ENCODE measurements at regions not wholly inside any gene's neighbourhood (a gene's known extent, or its start where the extent isn't known, plus 50 kb on each side); places are given as distances from the start of the nearest gene placed in this dataset.

DNA sequence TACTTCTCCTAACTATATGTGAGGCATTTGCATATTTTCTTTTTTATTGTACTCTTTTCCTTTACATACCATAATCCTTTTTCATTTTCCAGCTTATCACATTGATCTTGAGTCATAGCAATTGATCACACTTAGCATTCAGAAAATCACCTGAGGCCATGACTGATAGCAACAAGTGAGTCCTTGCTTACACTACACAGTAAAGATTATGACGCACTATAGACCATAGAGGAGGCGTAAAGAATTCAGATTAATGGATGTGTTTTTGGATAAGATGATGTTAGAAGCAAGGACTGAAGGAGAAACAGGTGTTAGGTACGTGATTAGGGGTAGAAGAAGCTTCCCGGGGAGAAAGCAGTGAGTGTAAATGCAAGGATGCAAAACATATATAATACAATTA is 637.7 kb downstream of the ETNK1 start:
- Histone ChIP-seq H3K36me3 (ENCODE audit: control insufficient read depth in 2 of 2, insufficient read depth in 2 of 2, low read length in 1 of 2) (no peaks in the 10 kb centered on the region), H3K9ac (ENCODE audit: control insufficient read depth, insufficient read depth, low read length) (no peak overlapping the region), H3K4me3 (no peak overlapping the region), H3K9me3 (replicated peaks; ENCODE audit: control insufficient read depth, insufficient read depth, low read length) (no peaks in the 10 kb centered on the region), H3K27me3 (replicated peaks in 1 of 2; ENCODE audit: control insufficient read depth in 2 of 2, insufficient read depth in 2 of 2, low read length in 1 of 2) (no peaks in the 10 kb centered on the region), H3K27ac (ENCODE audit: control insufficient read depth, insufficient read depth) (no peak overlapping the region), H3K79me2 (ENCODE audit: control insufficient read depth, insufficient read depth, low read length) (no peaks in the 10 kb centered on the region), H3K4me1 (ENCODE audit: control insufficient read depth, insufficient read depth, low read length) (no peaks in the 10 kb centered on the region), H3K4me2 (ENCODE audit: control insufficient read depth, insufficient read depth) (no peak overlapping the region), H4K20me1 (ENCODE audit: control insufficient read depth, insufficient read depth) (no peaks in the 10 kb centered on the region), H2AFZ (ENCODE audit: control insufficient read depth, low read depth, low read length) (no peak overlapping the region)
- intact Hi-C loops (cut with micrococcal nuclease; ENCODE audit: unreplicated experiment), result no loop called here
- no peak for TF ChIP-seq BHLHE40 (IDR thresholded peaks at IDR 0.05; ENCODE audit: borderline replicate concordance in 1 of 2, low read depth in 2 of 2, low read length in 1 of 2)
- TF ChIP-seq SMARCA5 (IDR thresholded peaks at IDR 0.05), result no peak
- no peak for TF ChIP-seq SMAD1 (IDR thresholded peaks at IDR 0.05; ENCODE audit: low read depth, partially characterized antibody)
- TF ChIP-seq BRCA1 (IDR thresholded peaks at IDR 0.05; ENCODE audit: low read depth, low read length), result no peak
- TF ChIP-seq EGR1 (IDR thresholded peaks at IDR 0.05; ENCODE audit: borderline replicate concordance in 1 of 2, low read depth in 2 of 2, low read length in 2 of 2), result no peak
- TF ChIP-seq, protein P1, sequence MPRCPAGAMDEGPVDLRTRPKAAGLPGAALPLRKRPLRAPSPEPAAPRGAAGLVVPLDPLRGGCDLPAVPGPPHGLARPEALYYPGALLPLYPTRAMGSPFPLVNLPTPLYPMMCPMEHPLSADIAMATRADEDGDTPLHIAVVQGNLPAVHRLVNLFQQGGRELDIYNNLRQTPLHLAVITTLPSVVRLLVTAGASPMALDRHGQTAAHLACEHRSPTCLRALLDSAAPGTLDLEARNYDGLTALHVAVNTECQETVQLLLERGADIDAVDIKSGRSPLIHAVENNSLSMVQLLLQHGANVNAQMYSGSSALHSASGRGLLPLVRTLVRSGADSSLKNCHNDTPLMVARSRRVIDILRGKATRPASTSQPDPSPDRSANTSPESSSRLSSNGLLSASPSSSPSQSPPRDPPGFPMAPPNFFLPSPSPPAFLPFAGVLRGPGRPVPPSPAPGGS (IDR thresholded peaks at IDR 0.05; ENCODE audit: borderline replicate concordance, insufficient read depth, low read depth, low read length, poor library complexity, severe bottlenecking), result no peak
- TF ChIP-seq ZNF217 (IDR thresholded peaks at IDR 0.05), result no peak
- TF ChIP-seq, protein P2, sequence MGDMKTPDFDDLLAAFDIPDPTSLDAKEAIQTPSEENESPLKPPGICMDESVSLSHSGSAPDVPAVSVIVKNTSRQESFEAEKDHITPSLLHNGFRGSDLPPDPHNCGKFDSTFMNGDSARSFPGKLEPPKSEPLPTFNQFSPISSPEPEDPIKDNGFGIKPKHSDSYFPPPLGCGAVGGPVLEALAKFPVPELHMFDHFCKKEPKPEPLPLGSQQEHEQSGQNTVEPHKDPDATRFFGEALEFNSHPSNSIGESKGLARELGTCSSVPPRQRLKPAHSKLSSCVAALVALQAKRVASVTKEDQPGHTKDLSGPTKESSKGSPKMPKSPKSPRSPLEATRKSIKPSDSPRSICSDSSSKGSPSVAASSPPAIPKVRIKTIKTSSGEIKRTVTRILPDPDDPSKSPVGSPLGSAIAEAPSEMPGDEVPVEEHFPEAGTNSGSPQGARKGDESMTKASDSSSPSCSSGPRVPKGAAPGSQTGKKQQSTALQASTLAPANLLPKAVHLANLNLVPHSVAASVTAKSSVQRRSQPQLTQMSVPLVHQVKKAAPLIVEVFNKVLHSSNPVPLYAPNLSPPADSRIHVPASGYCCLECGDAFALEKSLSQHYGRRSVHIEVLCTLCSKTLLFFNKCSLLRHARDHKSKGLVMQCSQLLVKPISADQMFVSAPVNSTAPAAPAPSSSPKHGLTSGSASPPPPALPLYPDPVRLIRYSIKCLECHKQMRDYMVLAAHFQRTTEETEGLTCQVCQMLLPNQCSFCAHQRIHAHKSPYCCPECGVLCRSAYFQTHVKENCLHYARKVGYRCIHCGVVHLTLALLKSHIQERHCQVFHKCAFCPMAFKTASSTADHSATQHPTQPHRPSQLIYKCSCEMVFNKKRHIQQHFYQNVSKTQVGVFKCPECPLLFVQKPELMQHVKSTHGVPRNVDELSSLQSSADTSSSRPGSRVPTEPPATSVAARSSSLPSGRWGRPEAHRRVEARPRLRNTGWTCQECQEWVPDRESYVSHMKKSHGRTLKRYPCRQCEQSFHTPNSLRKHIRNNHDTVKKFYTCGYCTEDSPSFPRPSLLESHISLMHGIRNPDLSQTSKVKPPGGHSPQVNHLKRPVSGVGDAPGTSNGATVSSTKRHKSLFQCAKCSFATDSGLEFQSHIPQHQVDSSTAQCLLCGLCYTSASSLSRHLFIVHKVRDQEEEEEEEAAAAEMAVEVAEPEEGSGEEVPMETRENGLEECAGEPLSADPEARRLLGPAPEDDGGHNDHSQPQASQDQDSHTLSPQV (IDR thresholded peaks at IDR 0.05), result no peak
- no peak for TF ChIP-seq STAT1 (conservative IDR thresholded peaks at IDR 0.05)
- TF ChIP-seq, protein P3, sequence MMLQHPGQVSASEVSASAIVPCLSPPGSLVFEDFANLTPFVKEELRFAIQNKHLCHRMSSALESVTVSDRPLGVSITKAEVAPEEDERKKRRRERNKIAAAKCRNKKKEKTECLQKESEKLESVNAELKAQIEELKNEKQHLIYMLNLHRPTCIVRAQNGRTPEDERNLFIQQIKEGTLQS (IDR thresholded peaks at IDR 0.05; ENCODE audit: borderline replicate concordance, extremely low read depth, low read depth, low read length), result no peak
- TF ChIP-seq SREBF1 (IDR thresholded peaks at IDR 0.05; ENCODE audit: low read length), result no peak
- TF ChIP-seq, protein P4, sequence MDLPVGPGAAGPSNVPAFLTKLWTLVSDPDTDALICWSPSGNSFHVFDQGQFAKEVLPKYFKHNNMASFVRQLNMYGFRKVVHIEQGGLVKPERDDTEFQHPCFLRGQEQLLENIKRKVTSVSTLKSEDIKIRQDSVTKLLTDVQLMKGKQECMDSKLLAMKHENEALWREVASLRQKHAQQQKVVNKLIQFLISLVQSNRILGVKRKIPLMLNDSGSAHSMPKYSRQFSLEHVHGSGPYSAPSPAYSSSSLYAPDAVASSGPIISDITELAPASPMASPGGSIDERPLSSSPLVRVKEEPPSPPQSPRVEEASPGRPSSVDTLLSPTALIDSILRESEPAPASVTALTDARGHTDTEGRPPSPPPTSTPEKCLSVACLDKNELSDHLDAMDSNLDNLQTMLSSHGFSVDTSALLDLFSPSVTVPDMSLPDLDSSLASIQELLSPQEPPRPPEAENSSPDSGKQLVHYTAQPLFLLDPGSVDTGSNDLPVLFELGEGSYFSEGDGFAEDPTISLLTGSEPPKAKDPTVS (IDR thresholded peaks at IDR 0.05; ENCODE audit: low read depth, low read length), result no peak
- TF ChIP-seq KDM1A (IDR thresholded peaks at IDR 0.05; ENCODE audit: borderline replicate concordance), result no peak
- TF ChIP-seq, protein P5, sequence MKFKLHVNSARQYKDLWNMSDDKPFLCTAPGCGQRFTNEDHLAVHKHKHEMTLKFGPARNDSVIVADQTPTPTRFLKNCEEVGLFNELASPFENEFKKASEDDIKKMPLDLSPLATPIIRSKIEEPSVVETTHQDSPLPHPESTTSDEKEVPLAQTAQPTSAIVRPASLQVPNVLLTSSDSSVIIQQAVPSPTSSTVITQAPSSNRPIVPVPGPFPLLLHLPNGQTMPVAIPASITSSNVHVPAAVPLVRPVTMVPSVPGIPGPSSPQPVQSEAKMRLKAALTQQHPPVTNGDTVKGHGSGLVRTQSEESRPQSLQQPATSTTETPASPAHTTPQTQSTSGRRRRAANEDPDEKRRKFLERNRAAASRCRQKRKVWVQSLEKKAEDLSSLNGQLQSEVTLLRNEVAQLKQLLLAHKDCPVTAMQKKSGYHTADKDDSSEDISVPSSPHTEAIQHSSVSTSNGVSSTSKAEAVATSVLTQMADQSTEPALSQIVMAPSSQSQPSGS (IDR thresholded peaks at IDR 0.05; ENCODE audit: low read length), result no peak
- TF ChIP-seq POLR2AphosphoS2 (IDR thresholded peaks at IDR 0.05; ENCODE audit: low read depth, low read length), result no peak
- TF ChIP-seq JUNB (IDR thresholded peaks at IDR 0.05), result no peak
- in situ Hi-C loops (cut with MboI), result no loop called here
- BruUV-seq (replicated peaks), result no TSS peak
- FAIRE-seq (no peak), ATAC-seq (no peak), DNase-seq (ENCODE audit: low read depth, low spot score) (no peak)
- ChIA-PET POLR2A (no interaction called here), RAD21 (ENCODE audit: unreplicated experiment) (no interaction called here), SMC1A (ENCODE audit: uncharacterized antibody, unreplicated experiment) (no interaction called here), CTCF (no interaction called here)
- WGBS (ENCODE audit: insufficient coverage, insufficient replicate concordance, low lambda C conversion rate, missing lambda C conversion rate), result 34% methylated on average over 4 of the region's 4 CpGs
